ENCODE measurements at regions not wholly inside any gene's neighbourhood (a gene's known extent, or its start where the extent isn't known, plus 50 kb on each side); places are given as distances from the start of the nearest gene placed in this dataset.
"Not testable (repeated sequence)": the region's sequence is repeated elsewhere in the genome, so short reads cannot be mapped to it uniquely, and the experiment has no call there.

DNA sequence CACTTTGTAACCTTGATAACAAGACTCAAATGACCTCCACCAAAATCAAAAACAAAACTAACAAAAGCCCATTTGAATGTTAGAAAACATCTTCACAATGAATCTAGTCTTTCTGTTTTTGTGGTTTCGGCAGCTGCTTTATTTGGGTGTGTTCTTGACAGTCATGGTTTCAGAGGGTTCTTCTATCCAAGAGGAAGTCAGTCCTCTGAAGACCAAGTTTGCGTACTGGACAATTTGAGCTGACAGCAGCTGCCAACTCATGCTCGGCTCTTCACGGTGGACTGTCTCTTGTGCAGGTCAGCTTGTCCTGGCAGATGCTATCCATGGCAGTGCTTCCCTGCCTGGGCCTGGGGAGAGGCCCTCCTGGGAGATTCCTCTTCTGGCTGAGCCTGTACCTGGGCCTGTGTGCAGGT lies 91.0 kb downstream of the TMEM17 start:
- intact Hi-C loops (cut with DNase I) = no loop called here
- ATAC-seq = no peak
- DNase-seq (ENCODE audit: missing footprints) = no peak

DNA sequence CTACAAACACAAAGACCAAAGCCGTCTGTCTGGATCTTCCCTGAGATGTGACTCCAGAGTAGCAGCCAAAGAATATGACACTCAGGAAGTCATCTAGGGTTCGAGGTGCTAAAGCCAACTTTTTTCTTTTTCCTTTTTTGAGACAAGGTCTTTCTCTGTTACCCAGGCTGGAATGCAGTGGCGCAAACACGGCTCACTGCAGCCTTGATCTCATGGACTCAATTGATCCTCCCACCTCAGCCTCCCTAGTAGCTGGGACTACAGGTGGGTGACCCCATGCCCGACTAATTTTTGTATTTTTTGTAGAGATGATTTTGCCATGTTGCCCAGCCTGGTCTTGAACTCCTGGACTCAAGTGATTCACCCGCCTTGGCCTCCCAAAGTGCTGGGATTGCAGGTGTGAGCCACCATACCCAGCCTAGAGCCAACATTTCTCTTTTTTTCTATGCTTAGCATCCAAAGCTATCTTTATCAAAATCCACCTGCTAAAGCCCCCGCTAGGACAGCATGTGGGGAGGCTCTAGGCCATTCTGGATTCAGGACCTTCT lies 92.8 kb downstream of the TMEM17 start:
- ATAC-seq = no peak
- intact Hi-C loops (cut with DNase I) = loop anchor here (5.0 kb wide), 2 partner anchors 196 to 216 kb away; partner anchors contain the start of gene B3GNT2
- DNase-seq (ENCODE audit: missing footprints) = no peak

DNA sequence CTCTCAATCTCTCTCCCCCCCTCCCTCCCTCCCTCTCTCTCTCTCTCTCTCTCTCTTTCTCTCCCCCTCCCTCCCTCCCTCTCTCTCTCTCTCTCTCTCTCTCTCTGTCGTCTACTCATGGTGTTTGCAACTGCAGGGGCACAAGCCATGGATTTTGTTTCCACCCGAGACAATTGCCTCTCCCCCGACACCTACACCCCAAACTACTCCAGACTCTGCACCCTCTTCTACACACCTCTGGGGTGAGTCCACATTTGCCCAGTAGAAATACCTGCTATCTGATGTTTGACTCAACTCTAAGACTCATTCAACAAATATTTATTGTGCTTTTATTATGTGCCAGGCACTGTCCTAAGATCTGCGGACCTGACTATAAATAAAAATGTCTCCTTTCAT lies 93.7 kb downstream of the TMEM17 start:
- ATAC-seq (no peak), DNase-seq (ENCODE audit: missing footprints) (no peak)
- intact Hi-C loops (cut with DNase I) = loop anchor here (1.0 to 5.0 kb wide), 3 partner anchors 195 to 419 kb away; partner anchors contain the start of gene B3GNT2

DNA sequence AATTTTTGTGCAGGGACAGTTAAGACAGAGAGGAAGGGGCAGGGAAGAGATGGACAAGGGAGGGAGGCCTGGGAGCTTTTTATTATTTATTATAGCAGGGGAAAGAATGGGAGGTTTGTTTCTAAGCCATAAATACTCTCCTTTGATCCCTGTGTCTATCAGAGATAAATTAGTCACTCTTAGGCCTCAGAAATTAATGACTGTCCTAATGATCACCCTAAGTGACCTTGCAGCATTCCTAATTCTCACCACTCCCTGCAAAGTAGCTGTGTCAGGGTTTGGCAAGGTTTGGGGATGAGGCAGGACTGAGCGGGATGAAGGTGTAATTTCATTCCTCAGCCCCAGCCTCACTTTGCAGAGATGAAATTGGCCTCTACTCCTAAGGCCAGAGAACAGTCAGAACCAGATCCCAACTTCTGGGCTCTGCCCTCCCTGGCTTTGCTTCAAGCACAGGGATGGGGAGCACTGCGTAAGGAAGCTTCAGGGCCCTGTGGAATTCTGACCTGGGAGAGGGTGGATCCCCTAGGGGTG lies 95.0 kb downstream of the TMEM17 start:
- intact Hi-C loops (cut with DNase I) = loop anchor here (1.0 to 5.0 kb wide), 3 partner anchors 194 to 493 kb away; partner anchors contain the start of gene B3GNT2
- DNase-seq (ENCODE audit: missing footprints) (no peak), ATAC-seq (no peak)

DNA sequence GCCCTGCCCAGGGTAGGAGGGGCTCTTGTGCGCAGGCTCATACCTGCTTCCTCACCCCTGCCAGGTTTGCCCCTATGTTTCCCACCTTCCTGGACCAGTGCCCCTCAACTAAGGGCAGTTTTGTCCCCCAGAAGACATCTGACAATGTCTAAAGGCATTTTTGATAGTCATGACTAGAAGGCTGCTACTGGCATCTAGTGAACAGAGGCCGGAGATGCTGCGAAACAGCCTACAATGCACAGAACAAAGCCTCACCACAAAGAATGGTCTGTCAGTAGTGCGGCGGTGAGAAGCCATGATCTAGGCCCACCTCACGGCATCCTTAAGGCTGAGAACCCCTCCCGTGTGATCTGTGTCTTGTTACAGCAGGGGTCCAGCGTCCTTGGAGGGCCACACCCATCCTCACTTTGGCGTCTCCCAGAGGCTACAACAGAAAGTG lies 96.0 kb downstream of the TMEM17 start:
- ATAC-seq = no peak
- no peak for DNase-seq (ENCODE audit: missing footprints)
- intact Hi-C loops (cut with DNase I) = loop anchor here (5.0 kb wide), 2 partner anchors 193 to 213 kb away; partner anchors contain the start of gene B3GNT2

DNA sequence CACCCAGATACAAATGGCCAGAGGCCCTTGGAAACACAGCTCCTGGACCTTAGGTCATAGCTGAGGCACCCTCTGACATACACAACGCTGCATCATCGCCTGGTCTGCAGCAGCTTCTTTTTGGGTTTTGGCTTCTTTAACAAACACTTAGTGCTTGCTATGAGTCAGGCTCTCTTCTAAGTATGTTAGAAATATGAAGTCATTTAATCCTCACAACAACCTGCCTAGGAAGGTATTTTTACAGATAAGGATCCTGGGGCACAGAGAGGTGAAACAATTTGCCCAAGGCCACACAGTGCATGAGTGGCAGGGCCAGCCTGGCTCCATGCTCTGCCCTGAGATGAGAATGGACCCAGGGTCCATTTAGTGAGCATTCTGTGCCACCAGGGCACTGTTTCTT lies 96.6 kb downstream of the TMEM17 start:
- ATAC-seq (no peak), DNase-seq (ENCODE audit: missing footprints) (no peak)
- intact Hi-C loops (cut with DNase I) = no loop called here

DNA sequence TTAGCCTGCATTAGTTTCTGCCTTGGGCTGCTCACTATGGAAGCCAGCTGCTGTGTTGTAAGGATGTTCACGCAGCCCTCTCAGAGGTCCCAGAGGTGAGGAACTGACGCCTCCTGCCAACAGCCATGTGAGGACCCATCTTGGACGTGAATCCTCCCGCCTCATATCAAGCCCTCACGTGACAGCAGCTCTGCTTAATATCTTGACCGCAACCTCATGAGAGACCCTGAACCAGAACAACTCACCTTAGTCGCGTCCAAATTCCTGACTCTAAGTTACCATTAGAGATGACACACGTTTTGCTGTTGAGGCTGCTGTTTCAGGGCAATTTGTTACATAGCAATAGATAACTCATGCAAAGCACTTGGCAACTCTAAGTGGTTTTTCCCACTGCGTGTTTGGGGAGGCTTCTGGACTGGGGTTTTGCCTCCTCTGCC lies 97.7 kb downstream of the TMEM17 start:
- ATAC-seq (peak; percentile 32), DNase-seq (ENCODE audit: missing footprints) (no peak)
- intact Hi-C loops (cut with DNase I) = no loop called here

DNA sequence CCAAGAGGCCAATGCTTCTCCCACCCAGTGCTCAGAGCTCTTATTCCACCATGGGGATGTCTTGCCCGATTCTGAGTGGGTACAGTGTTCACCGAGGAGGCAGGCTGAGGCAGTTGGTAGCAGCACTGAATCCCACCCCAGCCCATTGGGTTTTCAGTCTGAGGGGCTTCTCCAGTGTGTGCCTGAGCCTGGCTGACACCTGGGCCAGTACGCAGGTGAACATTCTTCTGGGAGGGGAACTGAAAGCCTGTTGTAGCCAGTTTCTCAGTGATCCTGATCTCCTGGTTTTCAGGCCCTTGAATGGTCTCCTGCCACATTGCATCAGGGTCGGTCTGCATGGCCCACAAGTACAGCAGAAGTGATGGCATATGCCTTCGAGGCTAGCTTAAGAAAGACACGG lies 98.2 kb downstream of the TMEM17 start:
- DNase-seq (ENCODE audit: missing footprints) (no peak), ATAC-seq (no peak)
- intact Hi-C loops (cut with DNase I) = no loop called here

DNA sequence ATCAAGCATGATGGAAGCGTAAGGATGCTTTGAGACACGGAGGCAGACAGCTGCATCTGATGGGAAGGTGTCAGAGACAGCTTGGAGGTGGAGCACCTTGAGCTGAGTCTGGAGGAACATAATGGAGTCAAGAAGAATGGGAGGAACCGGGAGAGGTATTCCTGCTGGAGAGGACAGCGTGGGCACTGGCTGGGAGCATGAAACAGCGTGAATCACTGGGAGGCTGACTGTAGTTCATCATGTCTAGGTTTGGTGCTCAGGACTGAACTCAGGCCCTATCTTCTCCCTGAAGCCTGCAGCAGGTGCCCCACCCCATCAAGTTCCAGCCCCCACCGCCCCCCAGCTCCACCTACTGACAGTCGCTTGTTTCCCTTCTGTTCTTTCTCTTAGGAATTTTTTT lies 98.6 kb downstream of the TMEM17 start:
- DNase-seq (ENCODE audit: missing footprints) = no peak
- intact Hi-C loops (cut with DNase I) = no loop called here
- ATAC-seq = no peak

DNA sequence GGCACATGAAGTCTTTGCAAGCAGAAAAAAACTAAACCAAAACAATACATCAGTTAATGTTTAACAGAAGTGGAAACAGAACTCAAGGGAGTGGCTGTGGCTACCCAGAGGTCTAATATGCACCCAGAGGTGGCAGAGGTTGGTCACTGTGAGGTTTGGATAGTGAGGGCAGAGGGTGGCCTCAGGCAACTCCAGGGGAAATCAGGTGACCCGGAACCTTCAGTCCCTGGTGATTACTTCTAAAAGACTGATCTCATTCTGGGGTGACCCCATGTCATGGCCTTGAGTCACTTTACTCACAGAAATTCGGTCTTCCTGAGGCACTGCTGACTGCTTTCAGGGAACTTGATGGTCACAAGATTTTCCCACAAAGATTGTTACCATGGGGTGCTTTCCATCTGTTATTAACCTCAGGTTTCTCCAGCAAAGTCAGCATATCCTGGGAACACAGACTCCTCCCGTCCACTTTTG lies 99.4 kb downstream of the TMEM17 start:
- DNase-seq (ENCODE audit: missing footprints) = no peak
- no peak for ATAC-seq
- intact Hi-C loops (cut with DNase I) = no loop called here

DNA sequence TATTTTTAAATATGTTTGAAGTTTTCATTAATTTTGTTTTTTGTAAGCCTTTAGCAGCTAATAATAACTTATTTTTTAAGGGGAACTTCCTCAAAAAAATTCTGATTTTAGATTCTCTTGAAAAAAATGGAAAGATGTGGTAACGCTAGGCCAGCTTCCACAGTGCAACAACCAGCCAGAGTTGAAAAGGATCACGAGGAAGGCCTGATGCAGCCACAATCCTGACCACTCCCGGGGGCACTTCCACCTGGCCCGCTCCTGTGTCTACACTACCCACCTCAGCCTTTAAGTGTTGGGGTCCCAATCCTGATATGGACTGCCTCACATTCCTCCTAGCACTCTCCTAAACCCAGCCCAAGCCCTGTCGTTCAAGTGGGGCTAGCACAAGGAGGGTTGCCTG lies 101.1 kb downstream of the TMEM17 start:
- intact Hi-C loops (cut with DNase I) = no loop called here
- no peak for DNase-seq (ENCODE audit: missing footprints)
- no peak for ATAC-seq

DNA sequence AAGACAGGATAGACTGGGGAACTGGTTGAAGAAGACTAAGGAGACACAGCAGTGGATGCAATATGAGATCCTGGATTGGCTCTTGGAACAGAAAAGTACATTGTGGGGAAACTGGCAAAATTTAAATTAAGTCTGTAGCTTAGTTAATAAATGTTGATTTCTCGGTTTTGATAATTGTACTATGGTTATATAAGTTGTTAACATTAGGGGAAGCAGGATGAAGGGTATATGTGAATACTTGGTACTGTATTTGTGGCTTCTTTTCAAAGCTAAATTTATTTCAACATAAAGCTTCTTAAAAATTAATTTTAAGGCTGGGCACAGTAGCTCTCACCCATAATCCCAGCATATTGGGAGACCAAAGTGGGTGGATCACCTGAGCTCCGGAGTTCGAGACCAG lies 103.8 kb downstream of the TMEM17 start:
- DNase-seq (ENCODE audit: missing footprints) (no peak), ATAC-seq (no peak)
- intact Hi-C loops (cut with DNase I) = no loop called here

DNA sequence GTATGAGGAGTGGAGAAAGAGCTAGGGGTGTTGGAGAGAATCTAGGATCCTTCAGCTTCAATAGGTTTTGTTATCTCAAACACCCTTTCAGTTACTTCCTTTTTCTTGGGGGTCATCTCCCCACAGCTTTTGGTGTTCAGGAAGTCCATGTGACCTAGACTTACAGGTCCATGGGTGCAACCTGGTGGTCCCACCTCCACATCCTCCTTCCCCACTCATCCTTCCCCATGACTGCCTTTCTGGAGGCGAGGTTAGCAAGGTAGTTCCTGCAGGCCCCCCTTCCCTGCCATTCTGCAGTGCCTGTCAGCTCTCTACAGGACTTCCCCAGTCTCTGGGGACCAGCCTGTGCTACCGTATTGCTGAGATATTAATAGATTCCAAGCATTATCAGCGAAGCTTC lies 107.6 kb downstream of the TMEM17 start:
- intact Hi-C loops (cut with DNase I) = no loop called here
- DNase-seq (ENCODE audit: missing footprints) (no peak), ATAC-seq (no peak)

DNA sequence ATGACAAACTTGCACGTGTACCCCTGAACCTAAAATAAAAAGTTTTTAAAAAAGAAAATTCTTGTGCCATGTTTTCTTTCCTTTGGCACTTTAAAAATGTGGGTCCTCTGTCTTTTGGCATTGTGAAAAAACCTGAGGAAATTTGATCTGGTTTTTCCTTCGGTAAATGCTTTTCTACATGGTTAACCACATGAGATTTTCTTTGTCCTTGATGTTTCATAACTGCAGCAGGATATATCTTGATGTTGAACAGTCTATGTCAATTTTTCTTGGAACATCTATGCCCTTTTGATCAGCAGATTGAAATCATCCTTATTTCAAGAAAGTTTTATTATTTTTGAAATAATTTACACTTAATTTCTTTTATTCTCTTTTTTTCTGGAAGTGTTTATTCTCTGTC lies 109.1 kb downstream of the TMEM17 start:
- intact Hi-C loops (cut with DNase I) = no loop called here
- no peak for ATAC-seq

DNA sequence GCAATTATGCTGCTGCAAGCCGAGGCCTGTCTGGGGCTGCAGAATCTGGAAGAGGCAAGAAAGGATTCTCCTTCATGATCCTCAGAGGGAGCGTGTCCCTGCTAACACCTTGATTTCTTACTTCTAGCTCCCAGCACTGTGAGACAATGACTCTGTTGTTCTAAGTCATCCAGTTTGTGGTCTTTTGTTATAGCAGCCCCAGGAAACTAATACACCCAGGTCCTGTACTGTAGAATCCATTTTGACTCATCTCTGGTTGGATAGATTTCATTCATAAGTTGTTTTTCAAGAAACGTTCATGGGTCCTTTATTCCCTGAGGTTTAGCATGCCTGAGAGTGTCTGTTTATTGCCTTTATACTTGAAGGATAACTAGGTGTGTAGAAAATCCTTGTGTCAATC lies 112.7 kb downstream of the TMEM17 start:
- intact Hi-C loops (cut with DNase I) = no loop called here
- no peak for ATAC-seq
- no peak for DNase-seq (ENCODE audit: missing footprints)

More for the DNA sequence above, 109.1 kb downstream of the TMEM17 start:
- DNase-seq (ENCODE audit: missing footprints) = no peak

DNA sequence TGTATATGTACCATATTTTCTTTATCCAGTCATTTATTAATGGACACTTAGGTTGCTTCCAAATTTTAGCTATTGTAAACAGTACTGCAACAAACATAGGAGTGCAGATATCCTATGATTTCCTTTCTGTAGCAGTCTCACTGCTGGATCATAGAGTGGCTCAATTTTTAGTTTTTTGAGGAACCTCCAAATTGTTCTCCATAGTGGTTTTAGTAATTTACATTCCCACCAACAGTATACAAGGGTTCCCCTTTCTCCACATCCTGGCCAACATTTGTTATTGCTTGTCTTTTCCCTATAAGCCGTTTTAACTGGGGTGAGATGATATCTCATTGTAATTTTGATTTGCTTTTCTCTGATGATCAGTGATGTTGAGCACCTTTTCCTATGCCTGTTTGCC lies 114.3 kb downstream of the TMEM17 start:
- ATAC-seq = no peak
- intact Hi-C loops (cut with DNase I) = no loop called here

DNA sequence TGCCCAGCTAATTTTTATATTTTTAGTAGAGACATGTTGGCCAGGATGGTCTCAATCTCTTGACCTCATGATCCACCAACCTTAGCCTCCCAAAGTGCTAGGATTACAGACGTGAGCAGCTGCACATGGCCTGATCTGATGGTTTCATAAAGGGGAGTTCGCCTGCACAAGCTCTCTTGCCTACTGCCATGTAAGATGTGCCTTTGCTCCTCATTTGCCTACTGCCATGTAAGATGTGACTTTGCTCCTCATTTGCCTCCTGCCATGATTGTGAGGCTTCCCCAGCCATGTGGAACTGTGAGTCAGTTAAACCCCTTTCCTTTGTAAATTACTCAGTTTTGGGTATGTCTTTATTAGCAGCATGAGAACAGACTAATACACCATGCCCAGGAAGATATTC lies 119.6 kb downstream of the TMEM17 start:
- intact Hi-C loops (cut with DNase I); ATAC-seq; DNase-seq (ENCODE audit: missing footprints): not testable (repeated sequence)

More for the DNA sequence above, 114.3 kb downstream of the TMEM17 start:
- DNase-seq (ENCODE audit: missing footprints) = no peak

DNA sequence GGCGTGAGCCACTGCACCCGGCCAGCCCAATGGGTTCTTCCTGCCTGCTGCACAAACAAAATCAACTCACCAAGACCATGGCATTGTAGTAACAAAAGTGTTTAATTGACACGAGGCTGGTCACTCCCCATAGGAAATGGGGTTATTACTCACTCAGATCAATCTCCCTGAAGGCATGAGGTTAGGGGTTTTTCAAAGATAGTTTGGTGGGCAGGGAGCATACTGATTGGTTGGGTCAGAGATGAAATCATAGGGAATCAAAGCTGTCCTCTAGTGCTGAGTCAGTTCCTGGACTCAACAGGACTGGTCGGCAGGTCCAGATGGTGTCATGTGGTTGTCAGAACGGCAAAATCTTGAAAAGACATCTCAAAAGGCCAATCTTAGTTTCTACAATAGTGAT lies 122.1 kb downstream of the TMEM17 start:
- intact Hi-C loops (cut with DNase I) = no loop called here
- no peak for DNase-seq (ENCODE audit: missing footprints)
- no peak for ATAC-seq

DNA sequence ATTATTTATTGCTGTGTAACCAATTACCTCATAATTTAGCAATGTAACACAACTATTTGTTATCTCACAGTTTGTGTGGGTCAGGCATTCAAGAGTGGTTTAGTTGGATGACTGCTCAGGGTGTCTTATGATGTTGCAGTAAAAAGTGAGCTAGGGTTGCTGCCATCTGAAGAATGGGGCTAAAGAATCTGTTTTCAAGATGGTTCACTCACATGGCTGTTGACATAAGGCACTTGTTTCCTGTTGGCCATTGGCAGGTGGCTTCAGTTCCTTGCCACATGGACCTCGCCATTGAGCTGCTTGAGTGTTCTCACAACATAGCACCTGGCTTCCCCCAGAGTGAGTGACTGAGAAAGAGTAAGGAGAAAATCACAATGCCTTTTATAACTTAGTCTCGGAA lies 123.2 kb downstream of the TMEM17 start:
- no peak for ATAC-seq

DNA sequence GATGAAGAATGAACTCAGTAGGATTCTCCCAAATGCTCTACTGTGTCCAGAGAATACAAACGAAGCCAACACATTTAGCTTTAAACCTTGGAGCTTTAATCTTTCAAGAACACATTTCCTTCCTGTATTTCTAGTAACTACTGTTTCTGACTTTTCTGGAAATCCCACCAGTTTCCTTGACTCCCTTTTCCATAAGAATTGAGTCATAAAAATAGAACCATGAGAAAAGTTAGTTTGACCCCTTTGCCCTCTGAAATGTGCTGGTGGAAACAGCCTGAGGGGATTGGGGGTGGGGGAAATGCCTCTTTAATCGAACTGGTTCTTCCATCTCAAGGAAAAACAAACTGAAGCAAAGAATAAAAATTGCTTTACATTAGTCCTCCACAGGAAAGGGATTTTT lies 123.9 kb downstream of the TMEM17 start:
- DNase-seq (ENCODE audit: missing footprints) = no peak

More for the DNA sequence above, 123.2 kb downstream of the TMEM17 start:
- intact Hi-C loops (cut with DNase I) = no loop called here
- no peak for DNase-seq (ENCODE audit: missing footprints)

DNA sequence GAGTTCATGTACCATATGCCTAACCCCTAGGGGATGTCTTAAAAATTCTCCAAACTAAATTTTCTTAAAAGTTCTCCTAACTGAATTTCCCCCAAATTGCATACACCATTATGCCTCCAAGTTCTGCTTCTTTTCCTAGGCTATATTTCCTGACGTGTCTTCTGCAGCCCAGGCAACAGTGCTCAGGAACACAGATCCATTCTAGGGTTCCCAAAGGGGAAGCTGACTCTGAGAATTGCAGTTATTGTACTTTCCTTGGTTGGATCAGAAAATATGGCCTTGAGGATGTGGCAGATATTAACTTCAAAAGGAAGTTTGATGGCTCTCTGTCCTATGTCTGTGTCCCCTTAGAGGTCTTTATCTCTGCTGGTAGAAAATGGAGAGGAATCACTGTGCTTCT lies 124.3 kb downstream of the TMEM17 start:
- intact Hi-C loops (cut with DNase I) = no loop called here
- no peak for ATAC-seq
- no peak for DNase-seq (ENCODE audit: missing footprints)

More for the DNA sequence above, 123.9 kb downstream of the TMEM17 start:
- intact Hi-C loops (cut with DNase I) = no loop called here
- ATAC-seq = no peak

Data from Right ventricle myocardium inferior (tissue), 1 donor.